ENCODE measurements at regions not wholly inside any gene's neighbourhood (a gene's known extent, or its start where the extent isn't known, plus 50 kb on each side); places are given as distances from the start of the nearest gene placed in this dataset.

DNA sequence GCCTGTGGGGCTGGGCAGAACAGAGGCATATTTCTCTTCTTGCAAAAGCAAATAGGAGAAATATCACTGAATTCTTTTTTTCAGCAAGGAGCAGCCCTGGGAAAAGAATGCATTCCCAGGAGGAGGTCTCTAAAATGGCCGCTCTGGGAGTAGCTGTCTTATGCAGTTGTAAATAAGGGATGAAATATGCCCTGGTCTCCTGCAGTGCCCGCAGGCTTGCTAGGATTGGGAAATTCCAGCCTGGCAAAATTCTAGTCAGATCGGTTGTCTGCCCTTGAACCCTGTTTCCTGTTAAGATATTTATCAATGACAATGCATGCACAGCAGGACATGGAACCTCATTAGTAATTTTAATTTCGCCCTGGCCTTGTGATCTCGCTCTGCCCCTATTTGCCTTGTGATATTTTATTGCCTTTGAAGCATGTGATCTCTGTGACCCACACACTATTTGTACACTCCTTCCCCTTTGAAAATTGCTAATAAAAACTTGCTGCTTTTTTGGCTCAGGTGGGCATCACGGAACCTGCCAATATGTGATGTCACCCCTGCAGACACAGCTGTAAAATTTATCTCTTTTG, 1993.2 kb downstream of the PCDH9 start:
- TF ChIP-seq CTCF (IDR thresholded peaks at IDR 0.05; ENCODE audit: low read depth, low read length, missing input control) = no peak
- TF ChIP-seq, protein P1, sequence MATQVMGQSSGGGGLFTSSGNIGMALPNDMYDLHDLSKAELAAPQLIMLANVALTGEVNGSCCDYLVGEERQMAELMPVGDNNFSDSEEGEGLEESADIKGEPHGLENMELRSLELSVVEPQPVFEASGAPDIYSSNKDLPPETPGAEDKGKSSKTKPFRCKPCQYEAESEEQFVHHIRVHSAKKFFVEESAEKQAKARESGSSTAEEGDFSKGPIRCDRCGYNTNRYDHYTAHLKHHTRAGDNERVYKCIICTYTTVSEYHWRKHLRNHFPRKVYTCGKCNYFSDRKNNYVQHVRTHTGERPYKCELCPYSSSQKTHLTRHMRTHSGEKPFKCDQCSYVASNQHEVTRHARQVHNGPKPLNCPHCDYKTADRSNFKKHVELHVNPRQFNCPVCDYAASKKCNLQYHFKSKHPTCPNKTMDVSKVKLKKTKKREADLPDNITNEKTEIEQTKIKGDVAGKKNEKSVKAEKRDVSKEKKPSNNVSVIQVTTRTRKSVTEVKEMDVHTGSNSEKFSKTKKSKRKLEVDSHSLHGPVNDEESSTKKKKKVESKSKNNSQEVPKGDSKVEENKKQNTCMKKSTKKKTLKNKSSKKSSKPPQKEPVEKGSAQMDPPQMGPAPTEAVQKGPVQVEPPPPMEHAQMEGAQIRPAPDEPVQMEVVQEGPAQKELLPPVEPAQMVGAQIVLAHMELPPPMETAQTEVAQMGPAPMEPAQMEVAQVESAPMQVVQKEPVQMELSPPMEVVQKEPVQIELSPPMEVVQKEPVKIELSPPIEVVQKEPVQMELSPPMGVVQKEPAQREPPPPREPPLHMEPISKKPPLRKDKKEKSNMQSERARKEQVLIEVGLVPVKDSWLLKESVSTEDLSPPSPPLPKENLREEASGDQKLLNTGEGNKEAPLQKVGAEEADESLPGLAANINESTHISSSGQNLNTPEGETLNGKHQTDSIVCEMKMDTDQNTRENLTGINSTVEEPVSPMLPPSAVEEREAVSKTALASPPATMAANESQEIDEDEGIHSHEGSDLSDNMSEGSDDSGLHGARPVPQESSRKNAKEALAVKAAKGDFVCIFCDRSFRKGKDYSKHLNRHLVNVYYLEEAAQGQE (IDR thresholded peaks at IDR 0.05) = no peak

Data from liver (tissue), 2 donors.